ENCODE measurements at regions not wholly inside any gene's neighbourhood (a gene's known extent, or its start where the extent isn't known, plus 50 kb on each side); places are given as distances from the start of the nearest gene placed in this dataset.

- H3K4me3 ChIP-seq (ENCODE audit: low read depth, low read length) = no peak overlapping the region
- no peak for TF ChIP-seq CTCF (IDR thresholded peaks at IDR 0.05; ENCODE audit: low read depth, low read length)
Measured at GRCh38 chr3:150101016-150101415, 130.3 kb upstream of the PFN2 start.

GRCh38 chr3:150098621-150099020 is 127.9 kb upstream of the PFN2 start:
- TF ChIP-seq CTCF (IDR thresholded peaks at IDR 0.05; ENCODE audit: low read depth, low read length) = no peak
- H3K4me3 ChIP-seq (ENCODE audit: low read depth, low read length) = no peak overlapping the region

GRCh38 chr3:150097588-150097890 is 126.8 kb upstream of the PFN2 start:
- H3K4me3 ChIP-seq (ENCODE audit: low read depth, low read length) = no peak overlapping the region
- TF ChIP-seq CTCF (IDR thresholded peaks at IDR 0.05; ENCODE audit: low read depth, low read length) = no peak

GRCh38 chr3:150096700-150097587 is 126.2 kb upstream of the PFN2 start:
- TF ChIP-seq CTCF (IDR thresholded peaks at IDR 0.05; ENCODE audit: low read depth, low read length) = no peak
- no peak overlapping the region for H3K4me3 ChIP-seq (ENCODE audit: low read depth, low read length)

GRCh38 chr3:150094150-150094933 is 123.6 kb upstream of the PFN2 start:
- TF ChIP-seq CTCF (IDR thresholded peaks at IDR 0.05; ENCODE audit: low read depth, low read length) = no peak
- H3K4me3 ChIP-seq (ENCODE audit: low read depth, low read length) = no peak overlapping the region

GRCh38 chr3:150091626-150092025 is 120.9 kb upstream of the PFN2 start:
- no peak overlapping the region for H3K4me3 ChIP-seq (ENCODE audit: low read depth, low read length)
- TF ChIP-seq CTCF (IDR thresholded peaks at IDR 0.05; ENCODE audit: low read depth, low read length) = no peak

GRCh38 chr3:150090877-150091276 is 120.2 kb upstream of the PFN2 start:
- TF ChIP-seq CTCF (IDR thresholded peaks at IDR 0.05; ENCODE audit: low read depth, low read length) = no peak

More at GRCh38 chr3:150090877-150091276, 120.2 kb upstream of the PFN2 start:
- no peak overlapping the region for H3K4me3 ChIP-seq (ENCODE audit: low read depth, low read length)

Measured in WI38 (cell line).